Hepatocyte (in vitro differentiated cells): ENCODE measurements at regions not wholly inside any gene's neighbourhood (a gene's known extent, or its start where the extent isn't known, plus 50 kb on each side); places are given as distances from the start of the nearest gene placed in this dataset.
A peak's percentile ranks its signal among the peaks of the same experiment; 100 is the strongest.

Experiments
- DNase-seq: peaks from one replicate; pipeline ENCODE4 v3.0.0-alpha.2; 2016; ENCODE audit warnings: low spot score
- H2AFZ ChIP-seq: fragments of 200-600 bp; sonication (generic); 2 replicates; pipeline ENCODE4 v1.6.0; 2016; ENCODE audit warnings: antibody characterized with exemption, mild to moderate bottlenecking
- H3K27ac ChIP-seq: fragments of 200-600 bp; sonication (generic); 2 replicates; pipeline ENCODE4 v1.5.1; 2016; ENCODE audit warnings: mild to moderate bottlenecking
- H3K27me3 ChIP-seq: fragments of 200-600 bp; sonication (generic); 2 replicates; pipeline ENCODE4 v1.6.1; 2016
- H3K36me3 ChIP-seq: fragments of 200-600 bp; sonication (generic); replicated peaks from 2 replicates; pipeline ENCODE4 v1.5.1; 2016; ENCODE audit warnings: low read depth; ENCODE audit not compliant: insufficient read depth
- H3K4me1 ChIP-seq: fragments of 200-600 bp; sonication (generic); 2 replicates; pipeline ENCODE4 v1.5.1; 2016; ENCODE audit warnings: mild to moderate bottlenecking, moderate library complexity; ENCODE audit not compliant: insufficient read depth
- H3K4me2 ChIP-seq: fragments of 200-600 bp; sonication (generic); 2 replicates; pipeline ENCODE4 v1.6.0; 2016
- H3K4me3 ChIP-seq: fragments of 200-600 bp; sonication (generic); 2 replicates; pipeline ENCODE4 v1.5.1; 2016; ENCODE audit warnings: mild to moderate bottlenecking
- H3K79me2 ChIP-seq: fragments of 200-600 bp; sonication (generic); 2 replicates; pipeline ENCODE4 v1.6.0; 2017; ENCODE audit warnings: mild to moderate bottlenecking
- H3K9me2 ChIP-seq: fragments of 200-600 bp; sonication (generic); replicated peaks from 2 replicates; pipeline ENCODE4 v1.6.0; 2017; ENCODE audit warnings: mild to moderate bottlenecking; ENCODE audit not compliant: insufficient read depth
- H3K9me3 ChIP-seq: fragments of 200-600 bp; sonication (generic); 2 replicates; pipeline ENCODE4 v1.5.1; 2016; ENCODE audit warnings: low read depth, mild to moderate bottlenecking
- H4K20me1 ChIP-seq: fragments of 200-600 bp; sonication (generic); 2 replicates; pipeline ENCODE4 v1.6.0; 2016; ENCODE audit warnings: mild to moderate bottlenecking; ENCODE audit not compliant: insufficient read depth, poor library complexity, severe bottlenecking
- EZH2 ChIP-seq: fragments of 200-600 bp; sonication (generic); IDR thresholded peaks from 2 replicates; pipeline ENCODE4 v1.6.1; 2016; ENCODE audit warnings: antibody characterized with exemption, mild to moderate bottlenecking, borderline replicate concordance
- EZH2phosphoT487 ChIP-seq: fragments of 200-600 bp; sonication (generic); IDR thresholded peaks from one replicate; pipeline ENCODE4 v1.6.1; 2018; ENCODE audit warnings: antibody characterized with exemption, mild to moderate bottlenecking, low read depth, moderate library complexity; ENCODE audit not compliant: unreplicated experiment, severe bottlenecking
- WGBS: methylation state at CpG from one replicate; pipeline ENCODE4 v1.1.6; 2016; ENCODE audit warnings: low lambda C conversion rate; ENCODE audit errors: missing lambda C conversion rate; 5-methylcytosine and 5-hydroxymethylcytosine counted together
- TF ChIP-seq, protein P1 (sequence below): fragments of 200-600 bp; sonication (generic); IDR thresholded peaks from 2 replicates; pipeline ENCODE4 v1.5.1; 2016; ENCODE audit warnings: antibody characterized with exemption, mild to moderate bottlenecking; ENCODE audit not compliant: poor library complexity

DNA sequence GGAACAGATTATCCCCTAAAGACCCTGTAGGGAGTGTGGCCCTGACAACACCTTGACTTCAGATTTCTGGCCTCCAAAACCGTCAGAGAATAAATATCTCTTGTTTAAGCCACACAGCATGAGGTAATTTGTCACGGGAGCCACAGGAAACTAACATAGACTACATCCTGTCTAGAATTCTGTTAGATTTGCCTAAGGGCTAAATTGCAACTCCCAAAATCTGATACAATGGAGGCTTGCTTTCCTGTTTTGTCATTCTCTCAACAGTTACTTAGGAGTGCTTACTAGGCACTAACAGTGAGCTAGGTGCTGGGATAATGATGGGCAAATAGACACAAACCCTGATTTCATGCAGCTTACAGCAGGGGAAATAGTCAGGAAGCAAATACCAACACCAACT lies 141.6 kb downstream of the MIS18A start:
- Histone ChIP-seq H3K9me2 (no peaks in the 10 kb centered on the region), H2AFZ (no peak overlapping the region), H4K20me1 (no peaks in the 10 kb centered on the region), H3K79me2 (no peaks in the 10 kb centered on the region), H3K27ac (no peak overlapping the region), H3K27me3 (no peaks in the 10 kb centered on the region), H3K36me3 (no peaks in the 10 kb centered on the region), H3K4me2 (no peak overlapping the region), H3K9me3 (no peaks in the 10 kb centered on the region), H3K4me3 (no peak overlapping the region), H3K4me1 (peaks cover 10% of the 10 kb centered on the region)
- 62% methylated on average over 2 of the region's 2 CpGs for WGBS
- TF ChIP-seq EZH2phosphoT487 = no peak
- TF ChIP-seq, protein P1, sequence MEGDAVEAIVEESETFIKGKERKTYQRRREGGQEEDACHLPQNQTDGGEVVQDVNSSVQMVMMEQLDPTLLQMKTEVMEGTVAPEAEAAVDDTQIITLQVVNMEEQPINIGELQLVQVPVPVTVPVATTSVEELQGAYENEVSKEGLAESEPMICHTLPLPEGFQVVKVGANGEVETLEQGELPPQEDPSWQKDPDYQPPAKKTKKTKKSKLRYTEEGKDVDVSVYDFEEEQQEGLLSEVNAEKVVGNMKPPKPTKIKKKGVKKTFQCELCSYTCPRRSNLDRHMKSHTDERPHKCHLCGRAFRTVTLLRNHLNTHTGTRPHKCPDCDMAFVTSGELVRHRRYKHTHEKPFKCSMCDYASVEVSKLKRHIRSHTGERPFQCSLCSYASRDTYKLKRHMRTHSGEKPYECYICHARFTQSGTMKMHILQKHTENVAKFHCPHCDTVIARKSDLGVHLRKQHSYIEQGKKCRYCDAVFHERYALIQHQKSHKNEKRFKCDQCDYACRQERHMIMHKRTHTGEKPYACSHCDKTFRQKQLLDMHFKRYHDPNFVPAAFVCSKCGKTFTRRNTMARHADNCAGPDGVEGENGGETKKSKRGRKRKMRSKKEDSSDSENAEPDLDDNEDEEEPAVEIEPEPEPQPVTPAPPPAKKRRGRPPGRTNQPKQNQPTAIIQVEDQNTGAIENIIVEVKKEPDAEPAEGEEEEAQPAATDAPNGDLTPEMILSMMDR = no peak
- TF ChIP-seq EZH2 = no peak
- DNase-seq = no peak

DNA sequence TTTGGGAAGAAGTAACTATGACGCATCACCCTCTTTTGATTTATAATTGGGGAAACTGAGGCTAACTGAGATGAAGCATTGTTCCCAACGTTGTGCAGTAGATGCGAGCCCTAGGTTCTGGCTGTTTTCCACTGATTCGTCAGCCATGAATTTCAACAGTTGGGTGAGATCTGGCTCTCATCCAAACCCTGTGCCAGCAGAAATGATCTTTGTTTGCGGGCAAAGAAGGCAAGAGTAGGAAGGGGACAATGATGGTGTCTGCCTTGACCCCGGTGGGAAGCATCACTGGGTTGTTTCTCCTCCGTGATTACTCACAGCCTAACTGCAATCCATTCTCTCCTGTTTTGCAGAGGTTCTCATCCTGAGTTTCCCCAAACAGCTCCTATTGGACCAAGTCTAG lies 142.3 kb downstream of the MIS18A start:
- no peak for TF ChIP-seq EZH2phosphoT487
- no peak for TF ChIP-seq EZH2
- TF ChIP-seq, protein P1 = no peak
- Histone ChIP-seq H3K4me3 (no peak overlapping the region), H3K4me2 (no peak overlapping the region), H3K79me2 (no peaks in the 10 kb centered on the region), H4K20me1 (no peaks in the 10 kb centered on the region), H3K9me3 (no peaks in the 10 kb centered on the region), H3K27me3 (no peaks in the 10 kb centered on the region), H3K4me1 (peaks cover 15% of the 10 kb centered on the region), H3K36me3 (no peaks in the 10 kb centered on the region), H2AFZ (no peak overlapping the region), H3K27ac (no peak overlapping the region), H3K9me2 (no peaks in the 10 kb centered on the region)
- 95% methylated on average over 7 of the region's 7 CpGs for WGBS
- DNase-seq = no peak

DNA sequence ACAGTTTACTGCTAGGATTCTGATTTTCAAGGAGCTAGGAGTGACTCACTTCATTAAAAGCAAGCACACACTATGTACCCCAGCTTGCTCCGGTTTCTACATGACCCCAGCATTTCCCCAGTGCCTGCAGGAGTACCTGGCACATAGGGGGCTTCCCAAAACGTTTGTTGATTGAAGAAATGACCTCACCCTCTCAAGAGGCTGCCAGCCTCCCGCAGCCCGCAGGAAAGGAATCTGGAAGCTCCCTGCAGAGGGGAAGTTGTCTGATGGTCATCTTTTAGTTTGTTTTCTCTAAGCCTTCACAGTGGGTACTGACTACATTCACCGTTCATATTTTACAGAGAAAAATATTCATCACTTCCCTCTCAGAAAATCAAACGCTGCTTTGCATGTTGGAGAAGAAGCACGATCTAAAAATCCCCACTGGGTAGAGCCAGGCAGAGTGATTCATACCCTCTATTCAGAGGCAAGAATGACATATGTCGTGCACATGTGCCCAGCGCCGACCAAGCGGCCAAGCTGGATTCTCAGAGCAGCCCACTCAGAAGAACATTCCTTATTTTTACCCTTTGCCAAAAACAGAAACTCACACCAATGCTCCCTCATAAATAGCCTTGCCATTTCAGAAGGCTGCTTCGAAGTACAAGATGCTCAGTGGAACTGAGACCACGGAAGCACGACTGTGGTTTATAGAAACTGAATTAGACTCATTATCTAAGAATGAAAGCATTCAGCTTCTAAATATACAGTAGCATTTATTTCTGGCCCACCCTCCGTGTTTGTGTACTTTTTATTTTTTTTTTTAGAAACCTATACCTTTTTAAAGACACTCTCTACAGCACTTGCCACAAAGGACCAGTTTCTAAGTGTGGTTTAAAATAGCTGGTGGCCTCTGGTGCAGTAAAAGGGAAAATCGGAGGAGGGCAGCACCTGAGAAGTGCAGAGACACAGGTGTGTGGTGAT lies 143.2 kb downstream of the MIS18A start:
- Histone ChIP-seq H3K4me1 (peaks cover 18% of the 10 kb centered on the region), H3K79me2 (no peaks in the 10 kb centered on the region), H3K36me3 (no peaks in the 10 kb centered on the region), H3K27ac (peak overlapping the region; percentile 31), H2AFZ (no peak overlapping the region), H3K27me3 (no peaks in the 10 kb centered on the region), H3K4me2 (no peak overlapping the region), H3K4me3 (no peak overlapping the region), H3K9me3 (no peaks in the 10 kb centered on the region), H3K9me2 (no peaks in the 10 kb centered on the region), H4K20me1 (no peaks in the 10 kb centered on the region)
- DNase-seq = no peak
- 67% methylated on average over 16 of the region's 16 CpGs for WGBS
- TF ChIP-seq EZH2phosphoT487 (no peak), EZH2 (no peak)
- TF ChIP-seq, protein P1 = no peak
